ES-I3 (cell line): ENCODE measurements at regions not wholly inside any gene's neighbourhood (a gene's known extent, or its start where the extent isn't known, plus 50 kb on each side); places are given as distances from the start of the nearest gene placed in this dataset.

Experiments
- H3K36me3 ChIP-seq: 2 replicates; pipeline ENCODE4 v1.6.1; 2013; ENCODE audit warnings: mild to moderate bottlenecking, low read length, control low read depth, moderate library complexity; ENCODE audit not compliant: insufficient read depth
- H3K4me1 ChIP-seq: 2 replicates; pipeline ENCODE4 v1.6.1; 2013; ENCODE audit warnings: mild to moderate bottlenecking, control low read depth, low read length; ENCODE audit not compliant: insufficient read depth
- H3K9ac ChIP-seq: 2 replicates; pipeline ENCODE4 v1.6.1; 2013; ENCODE audit warnings: low read depth, mild to moderate bottlenecking, low read length, moderate library complexity
- H3K9me3 ChIP-seq: 2 replicates; pipeline ENCODE4 v1.6.1; 2013; ENCODE audit warnings: mild to moderate bottlenecking, low read length, moderate library complexity; ENCODE audit not compliant: control insufficient read depth, insufficient read depth

- Histone ChIP-seq H3K9ac (no peak overlapping the region), H3K9me3 (peaks cover 6% of the 10 kb centered on the region), H3K36me3 (no peaks in the 10 kb centered on the region), H3K4me1 (peaks cover 4% of the 10 kb centered on the region; the same call in 1 of the 2 replicates)
These were observed 278.9 kb downstream of the NPHP4 start for GRCh38 chr1:5713101-5714010.

- Histone ChIP-seq H3K9me3 (peaks cover 6% of the 10 kb centered on the region), H3K36me3 (no peaks in the 10 kb centered on the region), H3K9ac (no peak overlapping the region), H3K4me1 (no peaks in the 10 kb centered on the region; the same call in 1 of the 2 replicates)
These were observed 280.1 kb downstream of the NPHP4 start for GRCh38 chr1:5711956-5712645.

GRCh38 chr1:5711079-5711478 lies 281.1 kb downstream of the NPHP4 start:
- Histone ChIP-seq H3K4me1 (no peaks in the 10 kb centered on the region), H3K9ac (no peak overlapping the region), H3K36me3 (no peaks in the 10 kb centered on the region), H3K9me3 (peaks cover 6% of the 10 kb centered on the region)

- Histone ChIP-seq H3K9ac (no peak overlapping the region), H3K9me3 (no peaks in the 10 kb centered on the region; the same call in 1 of the 2 replicates), H3K4me1 (no peaks in the 10 kb centered on the region), H3K36me3 (no peaks in the 10 kb centered on the region)
These were observed 282.2 kb downstream of the NPHP4 start for GRCh38 chr1:5709976-5710375.

- Histone ChIP-seq H3K9me3 (no peaks in the 10 kb centered on the region; the same call in 1 of the 2 replicates), H3K4me1 (no peaks in the 10 kb centered on the region), H3K9ac (no peak overlapping the region), H3K36me3 (no peaks in the 10 kb centered on the region)
These were observed 282.7 kb downstream of the NPHP4 start for GRCh38 chr1:5709461-5709975.

GRCh38 chr1:5708346-5709245 lies 283.6 kb downstream of the NPHP4 start:
- Histone ChIP-seq H3K9me3 (no peaks in the 10 kb centered on the region; the same call in 1 of the 2 replicates), H3K9ac (no peak overlapping the region), H3K4me1 (no peaks in the 10 kb centered on the region), H3K36me3 (no peaks in the 10 kb centered on the region)

- no peaks in the 10 kb centered on the region for H3K36me3 ChIP-seq
These were observed 284.5 kb downstream of the NPHP4 start for GRCh38 chr1:5707566-5708345.

GRCh38 chr1:5706239-5706638 lies 286.0 kb downstream of the NPHP4 start:
- H3K9ac ChIP-seq = no peak overlapping the region
- H3K36me3 ChIP-seq = no peaks in the 10 kb centered on the region
- H3K4me1 ChIP-seq = no peaks in the 10 kb centered on the region
- no peaks in the 10 kb centered on the region; the same call in 1 of the 2 replicates for H3K9me3 ChIP-seq

More at GRCh38 chr1:5707566-5708345, 284.5 kb downstream of the NPHP4 start:
- H3K4me1 ChIP-seq = no peaks in the 10 kb centered on the region
- no peak overlapping the region for H3K9ac ChIP-seq
- no peaks in the 10 kb centered on the region; the same call in 1 of the 2 replicates for H3K9me3 ChIP-seq

- Histone ChIP-seq H3K9me3 (no peaks in the 10 kb centered on the region; the same call in 1 of the 2 replicates), H3K36me3 (no peaks in the 10 kb centered on the region), H3K4me1 (no peaks in the 10 kb centered on the region), H3K9ac (no peak overlapping the region)
These were observed 286.5 kb downstream of the NPHP4 start for GRCh38 chr1:5705751-5706150.

- H3K9me3 ChIP-seq = no peaks in the 10 kb centered on the region; the same call in 1 of the 2 replicates
- H3K9ac ChIP-seq = no peak overlapping the region
- no peaks in the 10 kb centered on the region for H3K36me3 ChIP-seq
- no peaks in the 10 kb centered on the region for H3K4me1 ChIP-seq
These were observed 287.4 kb downstream of the NPHP4 start for GRCh38 chr1:5704561-5705514.

- Histone ChIP-seq H3K9ac (no peak overlapping the region), H3K36me3 (no peaks in the 10 kb centered on the region), H3K9me3 (no peaks in the 10 kb centered on the region), H3K4me1 (no peaks in the 10 kb centered on the region)
These were observed 290.6 kb downstream of the NPHP4 start for GRCh38 chr1:5701642-5702041.

GRCh38 chr1:5693568-5693967 lies 298.7 kb downstream of the NPHP4 start:
- Histone ChIP-seq H3K4me1 (peaks cover 11% of the 10 kb centered on the region; the same call in 1 of the 2 replicates), H3K9ac (no peak overlapping the region), H3K36me3 (no peaks in the 10 kb centered on the region), H3K9me3 (no peaks in the 10 kb centered on the region)
